D721Med (cell line): ENCODE measurements at regions not wholly inside any gene's neighbourhood (a gene's known extent, or its start where the extent isn't known, plus 50 kb on each side); places are given as distances from the start of the nearest gene placed in this dataset.

Experiments used
- DNase-seq: peaks from one replicate; pipeline ENCODE4 v3.0.0; 2011; ENCODE audit warnings: low spot score; ENCODE audit not compliant: insufficient read length
- FAIRE-seq: peaks from 2 replicates; lab custom pipeline; 2011; peaks lifted over from hg19 to GRCh38; lab: Jason Lieb, UNC
- TF ChIP-seq, protein P1 (sequence below): IDR thresholded peaks from 2 replicates; pipeline ENCODE4 v1.5.1; 2012; ENCODE audit warnings: mild to moderate bottlenecking, control low read depth; ENCODE audit not compliant: insufficient read depth; ENCODE audit errors: missing control alignments

DNA sequence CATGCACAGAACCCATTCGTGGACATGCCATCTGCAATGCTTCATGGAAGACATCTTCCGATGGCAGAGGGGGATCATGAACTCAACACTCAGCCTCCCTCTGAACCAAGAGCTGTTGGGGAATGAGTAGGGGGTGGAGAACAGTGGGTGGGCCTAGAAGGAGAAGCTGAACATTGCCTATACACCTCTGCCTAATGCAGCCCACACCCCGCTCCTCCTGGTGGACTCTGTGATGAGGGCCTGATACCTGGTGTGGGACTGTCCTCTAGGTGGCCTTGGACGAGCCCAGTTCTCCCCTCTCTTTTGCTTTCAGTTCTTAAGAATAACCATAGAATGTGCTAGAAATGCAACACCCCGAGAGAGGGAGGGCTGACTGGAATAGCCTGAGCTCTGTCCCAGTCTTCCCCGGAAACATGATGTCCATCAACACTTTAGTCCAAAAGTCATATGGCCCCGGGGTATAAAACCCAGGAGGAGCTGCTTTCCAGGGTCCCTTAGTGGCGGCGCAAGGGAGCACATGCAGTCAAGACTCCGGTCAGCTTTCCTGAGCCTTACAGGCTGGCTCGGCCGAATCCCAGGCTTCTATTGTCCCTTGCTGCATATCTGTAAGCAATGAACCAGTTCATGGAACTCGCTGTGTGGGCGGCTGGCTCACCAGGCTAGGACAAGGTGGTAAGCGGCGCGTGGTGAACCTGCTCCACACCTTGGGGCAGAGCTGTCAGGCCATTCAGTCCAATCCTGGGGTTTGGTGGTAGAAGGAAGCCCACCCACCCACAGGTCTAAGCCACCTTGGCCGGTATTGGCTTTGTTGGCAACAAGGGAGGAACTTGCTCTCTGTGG lies 216.9 kb downstream of the CTTN start:
- TF ChIP-seq, protein P1, sequence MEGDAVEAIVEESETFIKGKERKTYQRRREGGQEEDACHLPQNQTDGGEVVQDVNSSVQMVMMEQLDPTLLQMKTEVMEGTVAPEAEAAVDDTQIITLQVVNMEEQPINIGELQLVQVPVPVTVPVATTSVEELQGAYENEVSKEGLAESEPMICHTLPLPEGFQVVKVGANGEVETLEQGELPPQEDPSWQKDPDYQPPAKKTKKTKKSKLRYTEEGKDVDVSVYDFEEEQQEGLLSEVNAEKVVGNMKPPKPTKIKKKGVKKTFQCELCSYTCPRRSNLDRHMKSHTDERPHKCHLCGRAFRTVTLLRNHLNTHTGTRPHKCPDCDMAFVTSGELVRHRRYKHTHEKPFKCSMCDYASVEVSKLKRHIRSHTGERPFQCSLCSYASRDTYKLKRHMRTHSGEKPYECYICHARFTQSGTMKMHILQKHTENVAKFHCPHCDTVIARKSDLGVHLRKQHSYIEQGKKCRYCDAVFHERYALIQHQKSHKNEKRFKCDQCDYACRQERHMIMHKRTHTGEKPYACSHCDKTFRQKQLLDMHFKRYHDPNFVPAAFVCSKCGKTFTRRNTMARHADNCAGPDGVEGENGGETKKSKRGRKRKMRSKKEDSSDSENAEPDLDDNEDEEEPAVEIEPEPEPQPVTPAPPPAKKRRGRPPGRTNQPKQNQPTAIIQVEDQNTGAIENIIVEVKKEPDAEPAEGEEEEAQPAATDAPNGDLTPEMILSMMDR: no peak
- no peak for DNase-seq
- no peak for FAIRE-seq

DNA sequence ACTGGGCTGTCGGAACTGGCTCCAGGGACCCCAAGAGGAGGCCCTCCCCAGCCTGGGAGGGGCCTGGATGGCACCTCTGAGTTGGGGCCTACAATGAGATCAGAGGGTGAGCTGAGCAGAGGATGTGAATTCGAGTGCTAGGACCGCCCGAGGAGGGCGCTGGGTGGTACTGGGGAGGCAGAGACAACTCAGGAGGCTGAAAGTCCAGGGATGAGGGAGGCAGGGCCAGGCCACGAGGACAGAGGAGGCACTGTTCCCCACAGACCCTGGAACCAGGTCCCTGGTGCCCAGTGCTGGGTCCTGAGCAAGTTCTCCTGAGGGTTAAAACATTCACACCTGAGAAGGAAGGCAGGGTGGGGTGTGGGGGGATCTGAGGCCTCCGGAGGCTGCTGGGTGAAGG lies 218.0 kb downstream of the CTTN start:
- FAIRE-seq (no peak), DNase-seq (no peak)
- TF ChIP-seq, protein P1: no peak

DNA sequence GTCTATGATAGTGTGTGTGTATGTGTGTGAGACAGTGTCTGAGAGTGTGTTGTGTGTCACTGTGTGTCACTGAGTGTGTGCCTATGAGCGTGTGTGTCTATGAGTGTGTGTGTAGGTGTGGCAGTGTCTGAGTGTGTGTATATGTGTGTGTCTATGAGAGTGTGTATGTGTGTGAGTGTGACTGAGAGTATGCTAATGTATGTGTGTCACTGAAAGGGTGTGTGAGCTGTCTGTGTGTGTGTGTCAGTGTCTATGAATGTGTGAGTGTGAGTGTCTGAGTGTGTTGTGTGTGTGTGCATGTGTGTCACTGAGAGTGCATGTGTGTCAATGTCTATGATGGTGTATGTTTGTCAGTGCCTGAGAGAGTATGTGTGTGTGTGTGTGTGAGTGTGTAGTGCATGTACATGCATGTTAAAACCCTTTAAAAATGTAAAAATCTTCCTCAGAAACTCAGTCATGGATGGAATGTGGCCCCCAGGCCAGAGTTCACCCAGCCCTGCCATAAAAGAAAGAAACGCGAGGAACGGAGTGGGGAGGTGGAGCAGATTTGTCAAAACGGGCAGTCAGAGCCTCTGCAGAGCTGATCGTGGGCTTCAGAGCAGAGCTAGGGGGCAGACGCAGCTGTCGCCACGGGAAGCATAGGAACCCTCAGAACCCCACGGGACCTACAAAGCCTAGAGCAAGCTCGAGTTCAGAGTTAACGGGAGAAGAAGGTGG lies 218.8 kb downstream of the CTTN start:
- TF ChIP-seq, protein P1: no peak
- DNase-seq: no peak
- FAIRE-seq: no peak

DNA sequence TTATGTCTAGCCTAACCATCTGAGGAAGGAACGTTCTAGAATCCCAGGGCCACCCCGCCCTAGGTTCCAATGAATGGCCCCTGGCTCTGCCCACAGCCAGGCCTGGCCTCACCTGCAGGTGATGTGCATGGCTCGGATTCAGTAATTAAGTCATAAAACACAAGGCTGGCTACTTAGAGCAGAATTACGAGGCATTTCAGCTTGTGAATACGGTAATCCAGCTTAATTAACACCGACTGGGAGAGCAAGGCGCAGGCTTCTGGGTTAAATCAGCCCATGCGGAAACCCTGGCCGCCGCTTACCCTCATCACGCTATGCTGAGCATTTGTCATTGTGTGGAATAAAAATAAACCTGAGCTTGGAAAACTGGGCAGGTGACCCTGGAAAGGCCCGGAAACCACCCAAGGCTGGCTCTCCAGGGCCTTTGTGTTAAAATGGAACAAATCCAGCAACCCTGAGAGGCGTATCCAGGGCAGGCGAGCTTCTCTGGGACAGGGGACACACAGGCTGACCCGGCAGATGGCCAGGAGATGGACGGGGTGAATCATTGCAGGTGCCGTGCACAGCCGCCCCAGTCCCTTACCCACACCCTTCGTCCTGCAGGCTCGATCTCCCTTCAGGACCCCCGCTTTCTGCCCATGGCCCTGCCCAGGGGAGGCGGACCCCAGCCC lies 220.2 kb downstream of the CTTN start:
- TF ChIP-seq, protein P1: no peak
- no peak for FAIRE-seq

DNA sequence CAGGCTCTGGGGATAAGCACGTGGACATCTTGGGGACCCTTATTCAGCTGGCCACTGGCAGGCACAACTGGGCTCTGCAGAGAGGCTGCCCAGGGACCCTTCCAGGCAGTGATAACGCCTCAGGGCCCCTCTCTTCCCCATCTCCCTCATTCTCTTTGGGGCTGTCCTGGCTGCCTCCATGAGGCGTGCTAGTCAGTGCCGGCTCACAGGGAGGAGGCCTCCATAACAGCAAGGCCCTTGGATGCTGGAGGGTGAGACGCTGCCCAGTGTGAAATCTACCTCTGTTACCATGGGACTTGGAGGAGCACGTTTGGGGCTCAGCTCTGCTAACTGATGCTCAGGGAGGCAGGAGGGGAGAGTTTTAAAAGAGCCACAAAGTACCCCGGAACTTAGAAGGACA lies 221.3 kb downstream of the CTTN start:
- FAIRE-seq: no peak
- TF ChIP-seq, protein P1: no peak

More for the DNA sequence above, 220.2 kb downstream of the CTTN start:
- DNase-seq: no peak

DNA sequence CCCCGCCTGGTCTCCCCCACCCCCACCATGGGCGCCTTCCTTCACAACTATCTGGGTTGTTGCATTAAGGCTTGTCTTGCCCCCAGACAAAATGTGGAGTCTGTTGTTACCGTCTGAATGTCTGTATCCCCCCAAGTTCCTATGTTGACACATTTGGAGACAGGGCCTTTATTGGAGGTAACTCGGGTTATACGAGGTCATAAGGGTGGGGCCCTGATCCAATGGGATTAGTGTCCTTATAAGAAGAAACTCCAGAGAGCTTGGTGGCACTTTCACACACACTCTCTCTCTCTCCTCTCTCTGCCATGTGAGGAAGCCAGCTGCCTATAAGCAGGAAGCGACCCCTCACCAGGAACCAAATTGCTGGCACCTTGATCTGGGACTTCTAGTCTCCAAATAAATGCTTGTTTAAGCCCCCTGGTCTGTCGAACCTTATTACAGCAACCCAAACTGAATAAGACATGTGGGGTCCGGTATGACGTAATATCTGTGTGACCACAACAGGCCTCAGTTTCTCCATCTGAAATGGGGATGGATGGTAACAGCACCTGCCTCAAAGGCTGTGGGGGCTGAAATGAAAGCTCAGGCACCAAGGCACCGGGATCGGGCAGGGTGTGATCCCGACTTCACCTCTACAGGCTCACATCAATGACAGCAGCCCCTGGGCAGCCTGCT lies 222.3 kb downstream of the CTTN start:
- TF ChIP-seq, protein P1: no peak
- FAIRE-seq: no peak
- no peak for DNase-seq

More for the DNA sequence above, 221.3 kb downstream of the CTTN start:
- no peak for DNase-seq
